OCI-LY7 (cell line): ENCODE measurements at regions not wholly inside any gene's neighbourhood (a gene's known extent, or its start where the extent isn't known, plus 50 kb on each side); places are given as distances from the start of the nearest gene placed in this dataset.

Experiments
- BruUV-seq: library from RNA; stranded (reverse); fragments of 400-500 nt; replicated peaks from 2 replicates; lab custom pipeline; 2021; lab: Mats Ljungman, UMichigan
- CTCF ChIA-PET: fragments of 300-600 bp; sonication (Branson Sonifier 250); formaldehyde crosslinking; loops from one replicate; lab custom pipeline; 2022; ENCODE audit warnings: antibody characterized with exemption; ENCODE audit not compliant: unreplicated experiment; lab: Charles Lee
- POLR2A ChIA-PET: fragments of 300-600 bp; sonication (Branson Sonifier 250); formaldehyde crosslinking; loops from one replicate; lab custom pipeline; 2022; ENCODE audit warnings: antibody characterized with exemption; lab: Charles Lee
- DNase-seq: peaks from one replicate; pipeline ENCODE4 v3.0.0-alpha.2; 2015; ENCODE audit warnings: low spot score
- H2AFZ ChIP-seq: fragments of 200-600 bp; sonication (generic), shearing (Covaris generic); 2 replicates; pipeline ENCODE4 v1.6.1; 2014; ENCODE audit warnings: mild to moderate bottlenecking, antibody characterized with exemption, low read length, moderate library complexity
- H3K27ac ChIP-seq: fragments of 200-600 bp; sonication (generic); 2 replicates; pipeline ENCODE4 v1.5.1; 2014; ENCODE audit warnings: mixed run types, low read depth, mild to moderate bottlenecking, moderate library complexity, low read length, inconsistent platforms; ENCODE audit not compliant: poor library complexity, severe bottlenecking
- H3K36me3 ChIP-seq: fragments of 200-600 bp; sonication (generic); 2 replicates; pipeline ENCODE4 v1.6.1; 2014; ENCODE audit warnings: mild to moderate bottlenecking, antibody characterized with exemption, low read length, moderate library complexity, mixed read lengths; ENCODE audit not compliant: insufficient read depth
- H3K4me1 ChIP-seq: fragments of 200-600 bp; sonication (generic); 2 replicates; pipeline ENCODE4 v1.5.1; 2014; ENCODE audit warnings: mild to moderate bottlenecking, low read length; ENCODE audit not compliant: insufficient read depth, poor library complexity, severe bottlenecking
- H3K4me2 ChIP-seq: fragments of 200-600 bp; sonication (generic); 2 replicates; pipeline ENCODE4 v1.6.1; 2014; ENCODE audit warnings: mild to moderate bottlenecking, low read length
- H3K4me3 ChIP-seq: fragments of 200-600 bp; sonication (generic); 2 replicates; pipeline ENCODE4 v1.5.1; 2014; ENCODE audit warnings: mild to moderate bottlenecking, low read depth, low read length; ENCODE audit not compliant: poor library complexity, severe bottlenecking
- H3K79me2 ChIP-seq: fragments of 200-600 bp; sonication (generic); 2 replicates; pipeline ENCODE4 v1.6.1; 2016; ENCODE audit warnings: low read depth, mild to moderate bottlenecking, low read length, moderate library complexity, mixed read lengths; ENCODE audit not compliant: insufficient read depth
- H3K9me2 ChIP-seq: fragments of 200-600 bp; sonication (generic); 2 replicates; pipeline ENCODE4 v1.6.1; 2016; ENCODE audit warnings: mild to moderate bottlenecking, low read length, mixed read lengths; ENCODE audit not compliant: insufficient read depth
- H3K9me3 ChIP-seq: fragments of 200-600 bp; sonication (generic); 2 replicates; pipeline ENCODE4 v1.6.1; 2014; ENCODE audit warnings: mild to moderate bottlenecking, mixed run types, low read length, mixed read lengths
- H4K20me1 ChIP-seq: fragments of 200-600 bp; sonication (generic); 2 replicates; pipeline ENCODE4 v1.6.1; 2014; ENCODE audit warnings: mild to moderate bottlenecking, antibody characterized with exemption, low read length, moderate library complexity, mixed read lengths; ENCODE audit not compliant: insufficient read depth
- CTCF ChIP-seq: fragments of 200-600 bp; sonication (generic); conservative IDR thresholded peaks from 2 replicates; pipeline ENCODE4 v1.5.1; 2014; ENCODE audit warnings: mild to moderate bottlenecking, antibody characterized with exemption, low read length, moderate library complexity, mixed read lengths
- EZH2phosphoT487 ChIP-seq: fragments of 200-600 bp; sonication (generic); IDR thresholded peaks from 2 replicates; pipeline ENCODE4 v1.6.1; 2018; ENCODE audit warnings: low read depth, borderline replicate concordance, mild to moderate bottlenecking, mixed run types, antibody characterized with exemption, low read length, moderate library complexity, mixed read lengths
- intact Hi-C: fragments of 100-400 bp; cut with micrococcal nuclease; formaldehyde crosslinking; loops from one replicate; pipeline ENCODE4 v1.10.0; 2022; ENCODE audit not compliant: unreplicated experiment

- ChIA-PET POLR2A (interaction anchor here (1.6 kb wide), 1 partner anchor 30 kb away, joined by 3 read pairs; no protein-coding TSS in a partner anchor), CTCF (no interaction called here)
- BruUV-seq: no TSS peak
- Histone ChIP-seq H3K27ac (no peak overlapping the region), H3K36me3 (no peaks in the 10 kb centered on the region), H3K4me3 (no peak overlapping the region), H2AFZ (no peak overlapping the region), H3K4me1 (no peaks in the 10 kb centered on the region), H4K20me1 (no peaks in the 10 kb centered on the region), H3K4me2 (no peak overlapping the region), H3K9me3 (no peaks in the 10 kb centered on the region), H3K9me2 (no peaks in the 10 kb centered on the region), H3K79me2 (no peaks in the 10 kb centered on the region)
- no peak for TF ChIP-seq CTCF
- TF ChIP-seq EZH2phosphoT487: no peak
- no peak for DNase-seq
- intact Hi-C loops: no loop called here
These were observed 275.4 kb downstream of the ZEB1 start for GRCh38 chr10:31594347-31594873.

- CTCF ChIA-PET: no interaction called here
These were observed 274.1 kb downstream of the ZEB1 start for GRCh38 chr10:31593124-31593523.

More at GRCh38 chr10:31593124-31593523, 274.1 kb downstream of the ZEB1 start:
- Histone ChIP-seq H4K20me1 (no peaks in the 10 kb centered on the region), H3K9me2 (no peaks in the 10 kb centered on the region), H3K4me3 (no peak overlapping the region), H3K36me3 (no peaks in the 10 kb centered on the region), H3K4me1 (no peaks in the 10 kb centered on the region), H3K9me3 (no peaks in the 10 kb centered on the region), H2AFZ (no peak overlapping the region), H3K27ac (no peak overlapping the region), H3K4me2 (no peak overlapping the region), H3K79me2 (no peaks in the 10 kb centered on the region)
- no TSS peak for BruUV-seq
- DNase-seq: no peak
- TF ChIP-seq EZH2phosphoT487: no peak
- TF ChIP-seq CTCF: no peak
- intact Hi-C loops: no loop called here
- POLR2A ChIA-PET: interaction anchor here (0.6 kb wide), 1 partner anchor 24 kb away, joined by 3 read pairs; no protein-coding TSS in a partner anchor
